ENCODE measurements at regions not wholly inside any gene's neighbourhood (a gene's known extent, or its start where the extent isn't known, plus 50 kb on each side); places are given as distances from the start of the nearest gene placed in this dataset.
A peak's percentile ranks its signal among the peaks of the same experiment; 100 is the strongest.

- DNase-seq (ENCODE audit: low read depth in 3 of 3, low spot score in 2 of 3) = no peak
Observed at GRCh38 chr12:98410356-98410755, 105.0 kb upstream of the TMPO start.

DNA sequence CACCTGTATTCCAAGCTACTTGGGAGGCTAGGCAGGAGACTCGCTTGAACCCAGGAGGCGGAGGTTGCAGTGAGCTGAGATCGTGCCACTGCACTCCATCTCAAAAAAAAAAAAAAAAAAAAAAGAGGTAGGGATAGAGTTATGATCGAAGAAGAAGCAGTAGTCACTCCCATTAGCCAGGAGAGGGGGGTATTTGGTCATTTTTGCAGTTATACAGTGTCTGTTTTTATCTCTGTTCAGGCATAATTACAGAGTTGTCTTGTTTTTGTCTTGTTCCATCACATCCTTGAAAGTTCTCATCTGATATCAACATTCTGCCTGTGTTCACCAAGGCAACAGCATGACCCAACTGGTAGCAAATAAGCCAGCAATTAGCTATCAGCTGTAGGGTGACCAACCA, 98.5 kb upstream of the TMPO start:
- no peak for DNase-seq (ENCODE audit: low read depth in 3 of 3, low spot score in 2 of 3)

- DNase-seq (ENCODE audit: low read depth in 3 of 3, low spot score in 2 of 3) = no peak
Observed at GRCh38 chr12:98417266-98417665, 98.1 kb upstream of the TMPO start.

GRCh38 chr12:98418357-98419075, 96.9 kb upstream of the TMPO start:
- DNase-seq (ENCODE audit: low read depth in 3 of 3, low spot score in 2 of 3) = no peak

DNA sequence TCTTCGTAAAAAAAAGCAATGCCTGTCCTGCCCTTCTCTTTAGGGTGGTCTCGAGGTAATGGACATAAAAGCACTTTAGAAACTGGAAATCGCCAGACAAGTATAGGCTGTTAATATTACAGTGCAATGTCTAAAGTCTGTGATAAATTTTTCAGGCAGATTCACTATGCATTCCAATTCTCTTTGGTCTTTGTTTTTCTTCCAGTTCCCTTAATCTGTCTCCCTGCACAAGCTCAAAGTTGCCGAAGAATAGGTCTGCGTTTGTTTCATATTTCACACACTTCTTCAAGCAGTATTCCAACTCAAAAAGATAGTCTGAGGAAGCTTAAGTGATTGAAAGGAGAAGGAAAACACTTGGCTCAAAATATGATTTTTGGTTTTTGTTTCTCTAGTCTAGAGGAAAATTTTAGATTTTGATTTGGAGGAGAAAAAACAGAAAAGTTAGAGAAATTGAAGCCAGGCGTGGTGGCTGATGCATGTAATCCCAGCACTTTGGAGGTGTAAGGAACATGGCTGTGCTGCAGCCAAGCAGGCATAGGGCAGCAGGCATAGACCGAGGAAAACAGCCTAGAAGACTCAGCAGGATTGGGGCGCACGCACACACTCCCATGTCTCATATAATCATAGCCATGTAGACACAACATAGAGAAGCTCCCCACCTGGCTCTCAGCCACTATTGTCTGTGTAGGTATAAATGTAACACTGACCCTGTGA, 96.2 kb upstream of the TMPO start:
- DNase-seq (ENCODE audit: low read depth in 3 of 3, low spot score in 2 of 3) = no peak

- DNase-seq (ENCODE audit: low read depth in 3 of 3, low spot score in 2 of 3) = no peak
Observed at GRCh38 chr12:98419795-98420404, 95.5 kb upstream of the TMPO start.

GRCh38 chr12:98420461-98420860, 94.9 kb upstream of the TMPO start:
- DNase-seq (ENCODE audit: low read depth in 3 of 3, low spot score in 2 of 3) = no peak

- DNase-seq (ENCODE audit: low read depth in 3 of 3, low spot score in 2 of 3) = no peak
Observed at GRCh38 chr12:98421316-98421715, 94.1 kb upstream of the TMPO start.

DNA sequence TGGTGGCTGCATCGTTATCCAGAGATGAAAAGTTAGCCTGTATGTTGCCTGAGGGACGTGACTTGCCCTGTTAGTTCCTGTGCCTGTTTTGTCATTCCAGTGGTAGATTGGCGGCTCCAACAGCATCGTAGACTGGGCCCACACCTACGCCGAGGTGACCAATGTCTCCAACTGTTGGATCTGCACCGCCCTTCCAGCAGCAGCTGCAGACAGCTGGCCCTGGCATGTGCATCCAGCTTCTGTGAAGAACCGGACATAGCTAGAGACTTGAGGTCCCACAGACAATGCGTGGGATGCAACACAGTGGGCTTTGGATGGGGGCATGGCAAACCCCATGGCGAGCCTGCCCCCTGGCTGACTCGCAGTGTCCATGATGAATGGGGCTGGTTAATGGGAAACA, 93.0 kb upstream of the TMPO start:
- no peak for DNase-seq (ENCODE audit: low read depth in 3 of 3, low spot score in 2 of 3)

- no peak for DNase-seq (ENCODE audit: low read depth in 3 of 3, low spot score in 2 of 3)
Observed at GRCh38 chr12:98422812-98423211, 92.6 kb upstream of the TMPO start.

DNA sequence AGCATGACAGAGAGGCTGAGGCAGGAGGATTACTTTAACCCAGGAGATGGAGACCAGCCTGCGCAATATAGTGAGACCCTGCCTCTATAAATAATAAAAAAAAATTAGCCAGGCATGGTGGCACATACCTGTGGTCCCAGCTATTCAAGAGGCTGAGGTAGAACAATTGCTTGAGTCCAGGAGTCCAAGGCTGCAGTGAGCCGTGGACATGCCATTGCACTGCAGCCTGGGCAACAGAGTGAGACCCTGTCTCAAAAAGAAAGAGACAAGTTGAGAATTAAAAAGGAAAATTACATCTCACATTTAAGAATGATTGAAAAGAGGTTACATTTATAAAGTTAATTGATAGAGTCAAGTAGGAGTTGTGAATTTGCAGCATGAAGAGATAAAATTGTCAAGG, 91.4 kb upstream of the TMPO start:
- no peak for DNase-seq (ENCODE audit: low read depth in 3 of 3, low spot score in 2 of 3)

- peak; percentile 68 to 82 (median 72) for DNase-seq (ENCODE audit: low read depth in 3 of 3, low spot score in 2 of 3)
Observed at GRCh38 chr12:98424726-98425401, 90.5 kb upstream of the TMPO start.

- DNase-seq (ENCODE audit: low read depth in 3 of 3, low spot score in 2 of 3) = no peak
Observed at GRCh38 chr12:98425859-98426258, 89.5 kb upstream of the TMPO start.

GRCh38 chr12:98431089-98431488, 84.3 kb upstream of the TMPO start:
- DNase-seq (ENCODE audit: low read depth in 3 of 3, low spot score in 2 of 3) = no peak

GRCh38 chr12:98437166-98437565, 78.2 kb upstream of the TMPO start:
- no peak for DNase-seq (ENCODE audit: low read depth in 3 of 3, low spot score in 2 of 3)

DNA sequence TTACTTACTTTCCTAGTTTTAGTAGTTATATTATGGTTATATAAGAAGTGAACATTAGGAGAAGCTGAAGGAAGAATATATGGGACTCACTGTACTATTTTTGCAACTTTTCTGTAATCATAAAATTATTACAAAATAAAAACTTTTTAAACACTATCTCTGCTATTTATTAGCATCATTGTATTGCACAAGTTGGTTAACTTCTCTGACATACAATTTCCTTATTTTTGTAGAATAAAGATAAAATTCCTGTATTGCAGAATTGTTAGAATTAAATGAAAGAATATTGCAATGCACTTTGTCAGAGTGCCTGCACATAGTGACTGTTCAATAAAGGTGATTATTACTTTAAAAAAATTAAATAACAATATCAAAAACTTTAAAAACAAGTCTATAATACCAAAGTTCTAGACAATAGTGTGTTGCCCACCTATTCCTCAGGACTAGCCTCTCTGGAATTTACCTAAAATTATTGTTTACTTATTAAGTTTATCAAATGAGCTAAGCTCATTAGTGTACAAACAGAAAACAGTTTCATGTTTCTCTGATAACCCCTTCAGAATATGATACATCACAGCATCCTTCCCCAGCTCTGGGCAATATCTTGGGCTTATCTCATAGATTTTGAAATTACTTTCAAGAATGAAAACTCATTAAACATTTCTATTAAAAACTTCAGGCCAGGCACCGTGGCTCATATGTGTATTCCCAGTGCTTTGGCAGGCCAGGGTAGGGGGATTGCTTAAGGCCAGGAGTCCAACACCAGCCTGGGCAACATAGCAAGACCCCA, 77.4 kb upstream of the TMPO start:
- DNase-seq (ENCODE audit: low read depth in 3 of 3, low spot score in 2 of 3) = no peak

DNA sequence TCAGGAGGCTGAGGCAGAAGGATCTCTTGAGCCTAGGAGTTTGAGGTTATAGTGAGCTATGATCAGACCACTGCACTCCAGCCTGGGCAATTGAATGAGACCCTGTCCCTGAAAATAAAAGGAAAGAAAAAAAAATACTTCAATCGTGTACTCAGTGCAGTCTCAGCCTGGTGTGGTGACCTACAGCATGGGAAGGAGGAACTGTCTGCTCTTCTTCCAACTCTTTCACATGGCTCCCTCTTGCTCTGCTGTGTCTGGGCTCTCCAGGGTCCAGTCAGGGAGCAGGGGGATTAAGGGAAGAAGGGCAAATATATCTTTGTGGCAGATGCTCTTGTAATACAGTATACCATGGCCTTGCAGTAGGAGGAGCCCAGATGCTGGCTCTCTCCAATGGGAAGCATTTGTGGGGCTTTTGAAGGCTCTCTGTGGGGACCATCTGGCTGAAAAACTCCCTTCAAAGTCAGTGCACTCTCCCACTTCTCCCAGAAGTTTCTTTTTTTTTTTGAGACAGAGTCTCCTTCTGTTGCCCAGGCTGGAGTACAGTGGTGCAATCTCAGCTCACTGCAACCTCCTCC, 76.6 kb upstream of the TMPO start:
- no peak for DNase-seq (ENCODE audit: low read depth in 3 of 3, low spot score in 2 of 3)

DNA sequence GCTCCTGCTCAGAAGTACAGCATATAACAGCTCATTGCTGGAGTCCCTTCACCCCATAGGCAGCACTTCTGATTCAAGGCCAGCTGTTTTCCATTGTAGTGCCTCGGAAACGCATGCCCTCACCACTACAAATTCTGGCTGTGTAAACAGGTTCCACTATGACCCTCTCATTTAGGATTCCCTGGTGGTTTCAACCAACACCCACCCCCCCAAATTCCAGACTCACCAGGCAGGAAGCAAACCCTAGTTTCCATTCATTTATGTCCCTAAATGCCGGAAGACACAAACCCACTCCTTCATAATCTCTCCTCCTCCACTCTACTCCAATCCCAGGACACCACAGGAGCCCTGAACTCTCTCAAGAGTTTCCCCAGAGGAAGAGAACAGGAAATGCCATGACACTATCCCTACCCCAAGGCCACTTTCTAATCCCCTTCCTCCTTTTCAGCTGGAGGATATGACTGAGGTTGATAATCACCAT, 75.9 kb upstream of the TMPO start:
- no peak for DNase-seq (ENCODE audit: low read depth in 3 of 3, low spot score in 2 of 3)

DNA sequence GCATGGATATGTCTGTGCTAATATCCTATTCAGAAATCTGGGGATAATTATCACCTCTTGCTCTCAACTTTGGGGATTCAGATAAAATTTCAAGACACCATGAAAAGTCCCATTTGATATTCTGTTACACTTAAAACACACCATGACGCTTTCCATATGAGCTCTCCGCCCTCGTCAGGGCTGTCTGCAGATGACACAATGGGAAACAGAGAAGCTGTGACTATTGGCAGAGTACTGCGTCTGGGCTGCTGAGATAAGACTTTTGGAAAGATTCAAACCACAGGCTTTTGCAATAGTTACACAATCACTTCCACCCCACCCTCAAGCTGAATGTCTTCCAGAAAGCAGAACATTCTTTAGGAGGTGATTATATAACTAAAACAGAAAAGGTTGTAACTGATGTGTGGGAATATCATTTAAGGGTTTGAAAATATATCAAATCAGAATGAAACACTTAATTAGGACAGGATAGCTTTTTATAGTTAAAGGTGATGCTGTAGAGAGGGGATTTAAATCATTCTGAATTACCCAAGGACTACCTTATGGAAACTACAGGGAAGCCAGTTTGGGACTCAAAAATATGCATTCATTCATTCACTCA, 75.3 kb upstream of the TMPO start:
- no peak for DNase-seq (ENCODE audit: low read depth in 3 of 3, low spot score in 2 of 3)

- no peak for DNase-seq (ENCODE audit: low read depth in 3 of 3, low spot score in 2 of 3)
Observed at GRCh38 chr12:98446060-98446459, 69.3 kb upstream of the TMPO start.

Data from right renal cortex interstitium (tissue), 3 donors.